ENCODE measurements at regions not wholly inside any gene's neighbourhood (a gene's known extent, or its start where the extent isn't known, plus 50 kb on each side); places are given as distances from the start of the nearest gene placed in this dataset.

DNA sequence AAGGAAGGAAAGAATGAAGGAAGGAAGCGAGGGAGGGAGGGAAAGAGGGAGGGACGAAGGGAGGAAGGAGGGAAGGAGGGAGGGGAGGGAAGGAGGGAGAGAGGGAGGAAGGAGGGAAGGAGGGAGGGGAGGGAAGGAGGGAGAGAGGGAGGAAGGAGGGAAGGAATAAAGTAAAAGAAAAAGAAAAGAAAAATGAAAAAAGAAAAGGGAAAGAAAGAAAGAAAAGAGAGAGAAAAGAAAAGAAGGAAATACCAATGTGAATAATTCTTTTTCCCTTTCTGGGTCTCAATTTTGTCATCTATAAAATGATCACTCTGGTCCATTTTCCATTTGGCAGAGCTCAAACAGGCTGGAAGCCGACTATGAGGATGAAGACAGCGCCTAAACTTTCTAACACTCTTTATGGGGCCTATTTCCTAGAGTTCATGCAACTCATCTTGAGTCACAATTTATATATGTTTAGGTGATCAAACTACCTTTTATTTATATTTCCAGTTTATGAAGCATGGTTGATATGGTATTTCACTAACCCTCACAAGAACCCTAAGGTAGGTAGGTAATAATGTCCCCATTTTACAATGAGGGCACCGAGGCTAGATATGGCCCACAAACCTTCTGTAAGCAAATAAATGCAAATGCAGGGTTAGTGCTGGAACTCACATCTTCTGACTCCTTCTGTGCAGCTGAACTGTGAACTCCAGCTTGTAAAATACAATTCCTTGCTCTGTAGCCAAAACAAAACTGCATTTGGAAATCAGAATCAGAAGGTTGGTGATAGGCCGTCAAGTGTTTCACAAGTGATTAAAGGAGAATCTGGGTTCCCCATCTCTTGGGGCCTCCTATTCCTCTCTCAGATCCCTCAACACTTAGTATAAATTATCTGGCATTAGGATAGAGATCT is 434.3 kb downstream of the ETS1 start:
- Histone ChIP-seq H3K79me1 (ENCODE audit: low read depth in 1 of 2, low read length in 2 of 2) (no peaks in the 10 kb centered on the region), H2AK9ac (replicated peaks; ENCODE audit: low read depth, low read length, poor library complexity) (no peak overlapping the region), H3K4me2 (ENCODE audit: low read depth, low read length) (no peak overlapping the region), H3K36me3 (ENCODE audit: control insufficient read depth, insufficient read depth, low read length) (no peaks in the 10 kb centered on the region), H3K18ac (ENCODE audit: low read depth, low read length) (no peak overlapping the region), H3K4me3 (ENCODE audit: insufficient read depth, low read depth, low read length) (no peak overlapping the region), H3K27ac (ENCODE audit: insufficient read depth, low read length) (no peak overlapping the region), H2BK20ac (ENCODE audit: low read depth, low read length) (no peak overlapping the region), H3K14ac (replicated peaks; ENCODE audit: low read depth, low read length) (no peak overlapping the region), H3K4me1 (ENCODE audit: control insufficient read depth, insufficient read depth, low read length) (no peaks in the 10 kb centered on the region), H3K9me1 (ENCODE audit: insufficient read depth, low read length) (no peaks in the 10 kb centered on the region), H3K27me3 (ENCODE audit: control insufficient read depth, insufficient read depth, low read length) (peaks cover 55% of the 10 kb centered on the region), H4K91ac (ENCODE audit: insufficient read depth, low read depth, low read length) (no peak overlapping the region), H4K5ac (ENCODE audit: low read depth, low read length) (no peak overlapping the region), H2AK5ac (ENCODE audit: low read depth, low read length) (no peak overlapping the region), H4K20me1 (ENCODE audit: insufficient read depth, low read length) (no peaks in the 10 kb centered on the region), H2BK5ac (ENCODE audit: low read depth, low read length, poor library complexity, severe bottlenecking) (no peak overlapping the region), H3K9me3 (ENCODE audit: control insufficient read depth, insufficient read depth, low read length) (no peaks in the 10 kb centered on the region), H4K8ac (ENCODE audit: low read depth in 2 of 2, low read length in 2 of 2) (no peak overlapping the region), H3K4ac (ENCODE audit: low read depth, low read length) (no peak overlapping the region), H3K23ac (ENCODE audit: low read depth, low read length) (no peak overlapping the region), H2BK120ac (ENCODE audit: low read depth, low read length) (no peak overlapping the region), H3K9ac (ENCODE audit: low read depth, low read length) (no peak overlapping the region), H2BK15ac (ENCODE audit: low read depth, low read length) (no peak overlapping the region), H2AFZ (replicated peaks; ENCODE audit: low read length, poor library complexity) (no peak overlapping the region), H3K56ac (ENCODE audit: extremely low read depth, insufficient read depth, low read length) (no peak overlapping the region)
- intact Hi-C loops (cut with micrococcal nuclease) (loop anchor here (10.0 kb wide), 1 partner anchor 308 kb away; no protein-coding TSS in a partner anchor), dilution Hi-C loops (cut with HindIII; ENCODE audit: low sequenced_read_pairs, unreplicated experiment) (loop anchor here (25.0 kb wide), 1 partner anchor 484 kb away; no protein-coding TSS in a partner anchor), in situ Hi-C loops (cut with MboI; ENCODE audit: low sequenced_read_pairs) (loop anchor here (25.0 kb wide), 1 partner anchor 809 kb away; no protein-coding TSS in a partner anchor)
- no peak for TF ChIP-seq NFE2L2 (IDR thresholded peaks at IDR 0.05; ENCODE audit: low read depth, low read length)
- POLR2A ChIA-PET (ENCODE audit: unreplicated experiment) = no interaction called here
- no peak for DNase-seq
- CTCF ChIA-PET = no interaction called here
- no TSS peak for BruUV-seq (replicated peaks)
- ATAC-seq (ENCODE audit: low read depth) = no peak
- WGBS, 2 experiments (ENCODE audit: extremely low coverage in 2 of 2, insufficient read length in 1 of 2) = 74% methylated on average over 2 of the region's 6 CpGs; no CpG with 5 or more reads in 1 of the 2 experiments
